Hepatocyte (in vitro differentiated cells): ENCODE measurements at regions not wholly inside any gene's neighbourhood (a gene's known extent, or its start where the extent isn't known, plus 50 kb on each side); places are given as distances from the start of the nearest gene placed in this dataset.

Experiments used
- DNase-seq: peaks from one replicate; pipeline ENCODE4 v3.0.0-alpha.2; 2016; ENCODE audit warnings: low spot score
- H2AFZ ChIP-seq: fragments of 200-600 bp; sonication (generic); 2 replicates; pipeline ENCODE4 v1.6.0; 2016; ENCODE audit warnings: antibody characterized with exemption, mild to moderate bottlenecking
- H3K27ac ChIP-seq: fragments of 200-600 bp; sonication (generic); 2 replicates; pipeline ENCODE4 v1.5.1; 2016; ENCODE audit warnings: mild to moderate bottlenecking
- H3K27me3 ChIP-seq: fragments of 200-600 bp; sonication (generic); 2 replicates; pipeline ENCODE4 v1.6.1; 2016
- H3K36me3 ChIP-seq: fragments of 200-600 bp; sonication (generic); replicated peaks from 2 replicates; pipeline ENCODE4 v1.5.1; 2016; ENCODE audit warnings: low read depth; ENCODE audit not compliant: insufficient read depth
- H3K4me1 ChIP-seq: fragments of 200-600 bp; sonication (generic); 2 replicates; pipeline ENCODE4 v1.5.1; 2016; ENCODE audit warnings: mild to moderate bottlenecking, moderate library complexity; ENCODE audit not compliant: insufficient read depth
- H3K4me2 ChIP-seq: fragments of 200-600 bp; sonication (generic); 2 replicates; pipeline ENCODE4 v1.6.0; 2016
- H3K4me3 ChIP-seq: fragments of 200-600 bp; sonication (generic); 2 replicates; pipeline ENCODE4 v1.5.1; 2016; ENCODE audit warnings: mild to moderate bottlenecking
- H3K79me2 ChIP-seq: fragments of 200-600 bp; sonication (generic); 2 replicates; pipeline ENCODE4 v1.6.0; 2017; ENCODE audit warnings: mild to moderate bottlenecking
- H3K9me2 ChIP-seq: fragments of 200-600 bp; sonication (generic); replicated peaks from 2 replicates; pipeline ENCODE4 v1.6.0; 2017; ENCODE audit warnings: mild to moderate bottlenecking; ENCODE audit not compliant: insufficient read depth
- H3K9me3 ChIP-seq: fragments of 200-600 bp; sonication (generic); 2 replicates; pipeline ENCODE4 v1.5.1; 2016; ENCODE audit warnings: low read depth, mild to moderate bottlenecking
- H4K20me1 ChIP-seq: fragments of 200-600 bp; sonication (generic); 2 replicates; pipeline ENCODE4 v1.6.0; 2016; ENCODE audit warnings: mild to moderate bottlenecking; ENCODE audit not compliant: insufficient read depth, poor library complexity, severe bottlenecking
- EZH2 ChIP-seq: fragments of 200-600 bp; sonication (generic); IDR thresholded peaks from 2 replicates; pipeline ENCODE4 v1.6.1; 2016; ENCODE audit warnings: antibody characterized with exemption, mild to moderate bottlenecking, borderline replicate concordance
- EZH2phosphoT487 ChIP-seq: fragments of 200-600 bp; sonication (generic); IDR thresholded peaks from one replicate; pipeline ENCODE4 v1.6.1; 2018; ENCODE audit warnings: antibody characterized with exemption, mild to moderate bottlenecking, low read depth, moderate library complexity; ENCODE audit not compliant: unreplicated experiment, severe bottlenecking
- WGBS: methylation state at CpG from one replicate; pipeline ENCODE4 v1.1.6; 2016; ENCODE audit warnings: low lambda C conversion rate; ENCODE audit errors: missing lambda C conversion rate; 5-methylcytosine and 5-hydroxymethylcytosine counted together
- TF ChIP-seq, protein P1 (sequence below): fragments of 200-600 bp; sonication (generic); IDR thresholded peaks from 2 replicates; pipeline ENCODE4 v1.5.1; 2016; ENCODE audit warnings: antibody characterized with exemption, mild to moderate bottlenecking; ENCODE audit not compliant: poor library complexity

DNA sequence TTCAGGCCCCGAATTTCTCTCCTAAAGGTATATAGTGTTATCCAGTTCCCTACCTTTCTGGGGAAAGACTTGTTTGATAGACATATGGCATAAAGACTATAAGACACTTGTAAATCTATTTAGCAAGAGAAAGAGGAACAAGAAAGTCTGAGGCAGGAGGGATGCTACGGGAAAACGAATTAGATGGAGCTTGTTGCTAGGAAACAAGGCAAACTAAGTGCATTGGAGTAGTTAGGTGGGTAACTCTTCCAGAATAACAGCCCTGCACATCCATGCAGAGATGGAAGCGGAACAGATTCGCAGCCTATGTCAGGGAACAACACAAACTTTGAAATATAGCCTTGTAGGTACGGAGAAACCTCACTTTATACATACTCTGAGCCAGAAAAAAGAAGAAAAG lies 810.3 kb upstream of the CRIM1 start:
- no peak for DNase-seq
- no peaks in the 10 kb centered on the region for H3K9me2 ChIP-seq
- H3K27me3 ChIP-seq = no peaks in the 10 kb centered on the region
- H3K9me3 ChIP-seq = no peaks in the 10 kb centered on the region
- no peaks in the 10 kb centered on the region for H3K36me3 ChIP-seq
- TF ChIP-seq EZH2phosphoT487 (no peak), EZH2 (no peak)
- TF ChIP-seq, protein P1, sequence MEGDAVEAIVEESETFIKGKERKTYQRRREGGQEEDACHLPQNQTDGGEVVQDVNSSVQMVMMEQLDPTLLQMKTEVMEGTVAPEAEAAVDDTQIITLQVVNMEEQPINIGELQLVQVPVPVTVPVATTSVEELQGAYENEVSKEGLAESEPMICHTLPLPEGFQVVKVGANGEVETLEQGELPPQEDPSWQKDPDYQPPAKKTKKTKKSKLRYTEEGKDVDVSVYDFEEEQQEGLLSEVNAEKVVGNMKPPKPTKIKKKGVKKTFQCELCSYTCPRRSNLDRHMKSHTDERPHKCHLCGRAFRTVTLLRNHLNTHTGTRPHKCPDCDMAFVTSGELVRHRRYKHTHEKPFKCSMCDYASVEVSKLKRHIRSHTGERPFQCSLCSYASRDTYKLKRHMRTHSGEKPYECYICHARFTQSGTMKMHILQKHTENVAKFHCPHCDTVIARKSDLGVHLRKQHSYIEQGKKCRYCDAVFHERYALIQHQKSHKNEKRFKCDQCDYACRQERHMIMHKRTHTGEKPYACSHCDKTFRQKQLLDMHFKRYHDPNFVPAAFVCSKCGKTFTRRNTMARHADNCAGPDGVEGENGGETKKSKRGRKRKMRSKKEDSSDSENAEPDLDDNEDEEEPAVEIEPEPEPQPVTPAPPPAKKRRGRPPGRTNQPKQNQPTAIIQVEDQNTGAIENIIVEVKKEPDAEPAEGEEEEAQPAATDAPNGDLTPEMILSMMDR = no peak
- H3K4me3 ChIP-seq = no peak overlapping the region
- no peak overlapping the region for H2AFZ ChIP-seq
- H4K20me1 ChIP-seq = no peaks in the 10 kb centered on the region
- H3K4me2 ChIP-seq = no peak overlapping the region
- H3K79me2 ChIP-seq = no peaks in the 10 kb centered on the region
- no peak overlapping the region for H3K27ac ChIP-seq
- H3K4me1 ChIP-seq = no peaks in the 10 kb centered on the region
- WGBS = 87% methylated on average over 6 of the region's 6 CpGs

DNA sequence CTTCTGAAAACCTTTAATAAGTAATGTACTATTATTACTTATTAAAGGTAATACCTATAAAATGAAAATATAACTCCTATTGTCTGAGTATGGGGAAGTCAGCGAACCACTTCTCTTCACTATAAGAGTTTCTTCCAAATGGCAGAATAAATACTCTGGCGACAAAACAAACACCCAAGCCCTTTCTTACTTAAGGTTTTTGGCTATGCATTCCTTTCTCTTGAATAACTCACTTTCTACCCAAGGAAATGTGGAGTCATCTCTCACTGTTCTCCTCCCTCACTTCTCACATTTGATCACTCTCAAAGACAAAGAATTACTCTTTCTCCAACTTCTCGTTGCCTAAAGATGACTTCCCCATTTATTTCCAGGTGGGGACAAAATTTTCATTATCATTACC lies 816.8 kb upstream of the CRIM1 start:
- Histone ChIP-seq H3K4me2 (no peak overlapping the region), H3K27ac (no peak overlapping the region), H3K27me3 (no peaks in the 10 kb centered on the region), H3K9me2 (no peaks in the 10 kb centered on the region), H3K4me3 (no peak overlapping the region), H4K20me1 (no peaks in the 10 kb centered on the region), H3K4me1 (no peaks in the 10 kb centered on the region), H3K9me3 (no peaks in the 10 kb centered on the region), H3K36me3 (no peaks in the 10 kb centered on the region), H2AFZ (no peak overlapping the region), H3K79me2 (no peaks in the 10 kb centered on the region)
- no peak for TF ChIP-seq EZH2
- TF ChIP-seq EZH2phosphoT487 = no peak
- TF ChIP-seq, protein P1 = no peak
- WGBS = 77% methylated on average over 3 of the region's 3 CpGs
- DNase-seq = no peak

- Histone ChIP-seq H3K27ac (no peak overlapping the region), H4K20me1 (no peaks in the 10 kb centered on the region), H3K9me3 (no peaks in the 10 kb centered on the region), H3K27me3 (no peaks in the 10 kb centered on the region), H3K36me3 (no peaks in the 10 kb centered on the region), H2AFZ (no peak overlapping the region), H3K9me2 (no peaks in the 10 kb centered on the region), H3K4me2 (no peak overlapping the region), H3K79me2 (no peaks in the 10 kb centered on the region), H3K4me3 (no peak overlapping the region), H3K4me1 (no peaks in the 10 kb centered on the region)
- TF ChIP-seq EZH2 = no peak
- TF ChIP-seq EZH2phosphoT487 = no peak
- TF ChIP-seq, protein P1 = no peak
- WGBS = 88% methylated on average over 5 of the region's 5 CpGs
- no peak for DNase-seq
Measured at GRCh38 chr2:35530615-35531135, 824.9 kb upstream of the CRIM1 start.

DNA sequence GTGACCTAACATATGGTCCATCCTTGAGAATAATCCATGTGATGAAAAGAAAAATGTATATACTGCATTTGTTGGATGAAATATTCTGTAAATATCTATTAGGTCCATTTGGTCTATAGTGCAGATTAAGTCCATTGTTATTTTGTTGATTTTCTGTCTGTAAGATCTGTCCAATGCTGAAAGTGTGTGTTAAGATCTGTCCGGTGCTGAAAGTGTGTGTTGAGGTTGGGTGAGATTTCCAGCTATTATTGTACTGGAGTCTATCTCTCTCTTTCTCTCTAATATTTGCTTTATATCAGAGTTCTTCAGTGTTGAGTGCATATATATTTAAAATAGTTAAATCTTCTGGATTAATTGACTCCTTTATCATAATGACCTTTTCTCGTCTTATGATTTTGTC lies 828.8 kb upstream of the CRIM1 start:
- no peak overlapping the region for H3K27ac ChIP-seq
- H2AFZ ChIP-seq = no peak overlapping the region
- H3K9me2 ChIP-seq = no peaks in the 10 kb centered on the region
- WGBS = 94% methylated on average over 2 of the region's 2 CpGs
- no peaks in the 10 kb centered on the region for H3K36me3 ChIP-seq
- no peak for DNase-seq
- H3K4me3 ChIP-seq = no peak overlapping the region
- no peaks in the 10 kb centered on the region for H3K4me1 ChIP-seq
- H3K4me2 ChIP-seq = no peak overlapping the region
- TF ChIP-seq EZH2 = no peak
- TF ChIP-seq EZH2phosphoT487 = no peak
- TF ChIP-seq, protein P1 = no peak
- H4K20me1 ChIP-seq = no peaks in the 10 kb centered on the region
- H3K9me3 ChIP-seq = no peaks in the 10 kb centered on the region
- no peaks in the 10 kb centered on the region for H3K79me2 ChIP-seq
- no peaks in the 10 kb centered on the region for H3K27me3 ChIP-seq
